ENCODE measurements at regions not wholly inside any gene's neighbourhood (a gene's known extent, or its start where the extent isn't known, plus 50 kb on each side); places are given as distances from the start of the nearest gene placed in this dataset.

- intact Hi-C loops (cut with micrococcal nuclease) = loop anchor here (1.0 kb wide), 1 partner anchor 11 kb away; no protein-coding TSS in a partner anchor
- CTCF ChIA-PET = interaction anchor here (0.9 to 1.6 kb wide), 3 partner anchors 22 to 341 kb away, joined by 3 to 5 read pairs (median 3); no protein-coding TSS in a partner anchor
- Mint-ChIP-seq H3K4me1 (peaks cover 93% of the 10 kb centered on the region), H3K36me3 (ENCODE audit: low read depth) (no peaks in the 10 kb centered on the region), H3K27ac (peak overlapping the region; percentile 78), H3K9me3 (no peaks in the 10 kb centered on the region), H3K4me3 (peak overlapping the region; percentile 60), H3K27me3 (no peaks in the 10 kb centered on the region)
- no peak for DNase-seq
- POLR2A ChIA-PET = interaction anchor here (0.6 to 2.7 kb wide), 9 partner anchors 8 to 211 kb away, joined by 3 to 11 read pairs (median 5); no protein-coding TSS in a partner anchor
- peak; percentile 78 for ATAC-seq (ENCODE audit: low read depth)
- TF ChIP-seq CTCF (IDR thresholded peaks at IDR 0.05) = no peak
Measured at GRCh38 chr6:113647143-113647889, 209.8 kb upstream of the MARCKS start.

GRCh38 chr6:113648698-113649097, 208.4 kb upstream of the MARCKS start:
- DNase-seq (no peak), ATAC-seq (ENCODE audit: low read depth) (no peak)
- ChIA-PET CTCF (no interaction called here), POLR2A (interaction anchor here (0.6 to 1.1 kb wide), 2 partner anchors 18 to 209 kb away, joined by 3 to 4 read pairs; no protein-coding TSS in a partner anchor)
- TF ChIP-seq CTCF (IDR thresholded peaks at IDR 0.05) = no peak
- intact Hi-C loops (cut with micrococcal nuclease) = no loop called here
- Mint-ChIP-seq H3K27ac (peak overlapping the region; percentile 68), H3K4me3 (peak overlapping the region; percentile 65), H3K4me1 (peaks cover 93% of the 10 kb centered on the region), H3K27me3 (no peaks in the 10 kb centered on the region), H3K9me3 (peaks cover 4% of the 10 kb centered on the region), H3K36me3 (ENCODE audit: low read depth) (no peaks in the 10 kb centered on the region)

- Mint-ChIP-seq H3K9me3 (peaks cover 4% of the 10 kb centered on the region), H3K4me3 (peak overlapping the region; percentile 65), H3K27me3 (no peaks in the 10 kb centered on the region), H3K4me1 (peaks cover 89% of the 10 kb centered on the region), H3K27ac (peak overlapping the region; percentile 68), H3K36me3 (ENCODE audit: low read depth) (no peaks in the 10 kb centered on the region)
- ChIA-PET CTCF (no interaction called here), POLR2A (interaction anchor here (0.6 kb wide), 1 partner anchor 209 kb away, joined by 4 read pairs; no protein-coding TSS in a partner anchor)
- ATAC-seq (ENCODE audit: low read depth) (no peak), DNase-seq (no peak)
- intact Hi-C loops (cut with micrococcal nuclease) = no loop called here
- no peak for TF ChIP-seq CTCF (IDR thresholded peaks at IDR 0.05)
Measured at GRCh38 chr6:113649276-113649675, 207.9 kb upstream of the MARCKS start.

- TF ChIP-seq CTCF (IDR thresholded peaks at IDR 0.05) = no peak
- H3K4me1 Mint-ChIP-seq = peaks cover 83% of the 10 kb centered on the region
- intact Hi-C loops (cut with micrococcal nuclease) = no loop called here
- H3K9me3 Mint-ChIP-seq = peaks cover 4% of the 10 kb centered on the region
- peak overlapping the region; percentile 68 for H3K27ac Mint-ChIP-seq
- H3K36me3 Mint-ChIP-seq (ENCODE audit: low read depth) = no peaks in the 10 kb centered on the region
- no peak for DNase-seq
- ChIA-PET CTCF (no interaction called here), POLR2A (interaction anchor here (0.8 to 2.3 kb wide), 2 partner anchors 17 to 19 kb away, joined by 5 to 17 read pairs; no protein-coding TSS in a partner anchor)
- ATAC-seq (ENCODE audit: low read depth) = no peak
- peak overlapping the region; percentile 65 for H3K4me3 Mint-ChIP-seq
- H3K27me3 Mint-ChIP-seq = no peaks in the 10 kb centered on the region
Measured at GRCh38 chr6:113649880-113650609, 207.1 kb upstream of the MARCKS start.

- Mint-ChIP-seq H3K36me3 (ENCODE audit: low read depth) (no peaks in the 10 kb centered on the region), H3K4me3 (peak overlapping the region; percentile 19), H3K4me1 (peaks cover 78% of the 10 kb centered on the region), H3K27ac (peak overlapping the region; percentile 46), H3K9me3 (peaks cover 4% of the 10 kb centered on the region), H3K27me3 (no peaks in the 10 kb centered on the region)
- intact Hi-C loops (cut with micrococcal nuclease) = no loop called here
- ChIA-PET CTCF (no interaction called here), POLR2A (interaction anchor here (0.8 to 2.3 kb wide), 3 partner anchors 16 to 20 kb away, joined by 3 to 17 read pairs (median 5); no protein-coding TSS in a partner anchor)
- DNase-seq = no peak
- no peak for TF ChIP-seq CTCF (IDR thresholded peaks at IDR 0.05)
- ATAC-seq (ENCODE audit: low read depth) = no peak
Measured at GRCh38 chr6:113650610-113650979, 206.6 kb upstream of the MARCKS start.
